ENCODE measurements at regions not wholly inside any gene's neighbourhood (a gene's known extent, or its start where the extent isn't known, plus 50 kb on each side); places are given as distances from the start of the nearest gene placed in this dataset.

GRCh38 chr9:38146844-38147243 is 77.8 kb upstream of the SHB start:
- TF ChIP-seq, protein P1, sequence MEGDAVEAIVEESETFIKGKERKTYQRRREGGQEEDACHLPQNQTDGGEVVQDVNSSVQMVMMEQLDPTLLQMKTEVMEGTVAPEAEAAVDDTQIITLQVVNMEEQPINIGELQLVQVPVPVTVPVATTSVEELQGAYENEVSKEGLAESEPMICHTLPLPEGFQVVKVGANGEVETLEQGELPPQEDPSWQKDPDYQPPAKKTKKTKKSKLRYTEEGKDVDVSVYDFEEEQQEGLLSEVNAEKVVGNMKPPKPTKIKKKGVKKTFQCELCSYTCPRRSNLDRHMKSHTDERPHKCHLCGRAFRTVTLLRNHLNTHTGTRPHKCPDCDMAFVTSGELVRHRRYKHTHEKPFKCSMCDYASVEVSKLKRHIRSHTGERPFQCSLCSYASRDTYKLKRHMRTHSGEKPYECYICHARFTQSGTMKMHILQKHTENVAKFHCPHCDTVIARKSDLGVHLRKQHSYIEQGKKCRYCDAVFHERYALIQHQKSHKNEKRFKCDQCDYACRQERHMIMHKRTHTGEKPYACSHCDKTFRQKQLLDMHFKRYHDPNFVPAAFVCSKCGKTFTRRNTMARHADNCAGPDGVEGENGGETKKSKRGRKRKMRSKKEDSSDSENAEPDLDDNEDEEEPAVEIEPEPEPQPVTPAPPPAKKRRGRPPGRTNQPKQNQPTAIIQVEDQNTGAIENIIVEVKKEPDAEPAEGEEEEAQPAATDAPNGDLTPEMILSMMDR (IDR thresholded peaks at IDR 0.05) = no peak
- ATAC-seq (ENCODE audit: low read depth) (no peak), DNase-seq (no peak)
- CTCF ChIA-PET = no interaction called here
- Mint-ChIP-seq H3K27me3 (peaks cover 25% of the 10 kb centered on the region), H3K27ac (no peak overlapping the region), H3K36me3 (ENCODE audit: low read depth) (no peaks in the 10 kb centered on the region), H3K9me3 (no peaks in the 10 kb centered on the region), H3K4me3 (no peak overlapping the region), H3K4me1 (no peaks in the 10 kb centered on the region)
- POLR2A ChIA-PET = no interaction called here
- intact Hi-C loops (cut with micrococcal nuclease) = no loop called here

GRCh38 chr9:38145526-38146053 is 76.6 kb upstream of the SHB start:
- intact Hi-C loops (cut with micrococcal nuclease) = no loop called here
- no peaks in the 10 kb centered on the region for H3K36me3 Mint-ChIP-seq (ENCODE audit: low read depth)
- CTCF ChIA-PET = no interaction called here
- no peak overlapping the region for H3K4me3 Mint-ChIP-seq
- H3K27me3 Mint-ChIP-seq = peaks cover 33% of the 10 kb centered on the region
- POLR2A ChIA-PET = no interaction called here
- TF ChIP-seq, protein P1 (IDR thresholded peaks at IDR 0.05) = no peak
- DNase-seq = no peak
- no peaks in the 10 kb centered on the region for H3K4me1 Mint-ChIP-seq
- ATAC-seq (ENCODE audit: low read depth) = no peak
- no peaks in the 10 kb centered on the region for H3K9me3 Mint-ChIP-seq
- no peak overlapping the region for H3K27ac Mint-ChIP-seq

GRCh38 chr9:38144421-38144820 is 75.4 kb upstream of the SHB start:
- H3K27me3 Mint-ChIP-seq = peaks cover 35% of the 10 kb centered on the region
- H3K4me1 Mint-ChIP-seq = no peaks in the 10 kb centered on the region
- intact Hi-C loops (cut with micrococcal nuclease) = no loop called here
- ChIA-PET POLR2A (no interaction called here), CTCF (no interaction called here)
- H3K9me3 Mint-ChIP-seq = no peaks in the 10 kb centered on the region
- H3K4me3 Mint-ChIP-seq = no peak overlapping the region
- H3K36me3 Mint-ChIP-seq (ENCODE audit: low read depth) = no peaks in the 10 kb centered on the region
- DNase-seq (no peak), ATAC-seq (ENCODE audit: low read depth) (no peak)
- no peak overlapping the region for H3K27ac Mint-ChIP-seq
- TF ChIP-seq, protein P1 (IDR thresholded peaks at IDR 0.05) = no peak

DNA sequence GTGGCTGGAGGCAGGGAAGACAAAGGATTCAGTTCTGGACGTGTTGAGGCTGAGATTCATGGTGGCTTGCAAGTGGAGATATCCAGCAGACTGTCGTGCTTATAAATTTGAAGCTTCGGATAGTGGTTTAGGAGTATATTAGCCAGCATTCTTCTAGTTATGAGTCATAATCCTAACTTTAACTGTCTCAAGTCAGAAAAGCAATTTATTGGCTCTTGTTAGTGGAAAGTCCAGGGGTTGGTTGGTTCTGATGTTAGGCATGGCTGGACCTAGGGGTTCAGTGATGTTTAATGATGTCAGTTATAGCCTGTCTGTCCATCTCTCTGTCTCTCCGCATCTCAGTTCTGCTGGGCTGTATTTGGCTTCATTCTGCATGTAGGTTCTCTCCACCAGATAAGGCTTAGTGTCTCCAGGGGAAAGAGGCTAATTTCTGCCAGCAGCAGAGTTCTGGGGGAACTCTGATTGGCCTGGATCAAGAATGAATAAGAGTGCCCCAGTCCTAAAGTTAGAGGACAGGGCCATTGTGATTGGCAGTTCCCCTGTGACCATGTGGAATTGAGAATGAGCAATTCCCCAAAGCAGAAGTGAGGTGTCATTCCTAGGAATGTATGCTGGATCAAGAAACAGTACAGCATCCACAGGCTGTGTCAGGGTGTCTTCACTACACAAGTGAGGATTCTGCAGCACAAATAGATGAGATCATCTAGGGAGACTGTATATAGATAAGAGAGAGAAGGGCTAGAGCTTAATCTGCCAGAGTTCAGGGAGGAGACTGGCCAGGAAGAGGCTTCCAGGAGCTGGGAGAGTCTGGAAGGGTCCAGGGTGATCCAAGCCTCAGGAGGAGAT is 72.9 kb upstream of the SHB start:
- ATAC-seq (ENCODE audit: low read depth) (no peak), DNase-seq (no peak)
- Mint-ChIP-seq H3K4me1 (no peaks in the 10 kb centered on the region), H3K4me3 (no peak overlapping the region), H3K36me3 (ENCODE audit: low read depth) (no peaks in the 10 kb centered on the region), H3K27me3 (peaks cover 32% of the 10 kb centered on the region), H3K27ac (no peak overlapping the region), H3K9me3 (no peaks in the 10 kb centered on the region)
- ChIA-PET CTCF (no interaction called here), POLR2A (no interaction called here)
- intact Hi-C loops (cut with micrococcal nuclease) = no loop called here
- TF ChIP-seq, protein P1 (IDR thresholded peaks at IDR 0.05) = no peak

DNA sequence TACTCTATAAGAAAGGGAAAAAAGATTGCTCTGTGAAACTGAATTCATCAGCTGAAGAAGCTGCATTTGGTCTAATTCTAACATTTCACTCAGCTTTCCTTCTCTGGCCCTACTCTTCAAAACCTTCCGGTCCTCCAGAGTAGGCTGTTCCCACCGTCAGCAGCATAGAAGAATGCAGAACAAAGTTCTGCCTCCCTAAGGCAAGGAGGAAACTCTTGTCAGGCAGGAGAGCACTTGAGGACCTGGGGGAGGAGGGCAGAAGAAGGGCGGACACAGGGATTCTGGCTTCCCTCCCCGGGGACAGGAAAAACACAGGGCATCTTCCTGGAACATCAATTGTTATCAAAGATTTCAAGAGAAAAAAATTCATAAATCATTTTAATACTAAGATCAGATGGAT is 69.2 kb upstream of the SHB start:
- Mint-ChIP-seq H3K27me3 (peaks cover 29% of the 10 kb centered on the region), H3K4me3 (no peak overlapping the region), H3K9me3 (no peaks in the 10 kb centered on the region), H3K36me3 (ENCODE audit: low read depth) (no peaks in the 10 kb centered on the region), H3K27ac (no peak overlapping the region), H3K4me1 (no peaks in the 10 kb centered on the region)
- ATAC-seq (ENCODE audit: low read depth) = no peak
- DNase-seq = no peak
- intact Hi-C loops (cut with micrococcal nuclease) = no loop called here
- POLR2A ChIA-PET = no interaction called here
- TF ChIP-seq, protein P1 (IDR thresholded peaks at IDR 0.05) = no peak
- CTCF ChIA-PET = no interaction called here
